Karpas-422 (cell line): ENCODE measurements at regions not wholly inside any gene's neighbourhood (a gene's known extent, or its start where the extent isn't known, plus 50 kb on each side); places are given as distances from the start of the nearest gene placed in this dataset.

Experiments
- DNase-seq: peaks from one replicate; pipeline ENCODE4 v3.0.0-alpha.2; 2015
- H2AFZ ChIP-seq: fragments of 200-600 bp; sonication (generic); 2 replicates; pipeline ENCODE4 v1.6.1; 2014; ENCODE audit warnings: antibody characterized with exemption, low read length, mixed read lengths
- H3K27ac ChIP-seq: fragments of 200-600 bp; sonication (generic); 2 replicates; pipeline ENCODE4 v1.5.1; 2014; ENCODE audit warnings: mild to moderate bottlenecking, low read length, moderate library complexity
- H3K27me3 ChIP-seq: fragments of 200-600 bp; sonication (generic); 2 replicates; pipeline ENCODE4 v1.6.1; 2014; ENCODE audit warnings: low read length, mixed read lengths
- H3K36me3 ChIP-seq: fragments of 200-600 bp; sonication (generic); 2 replicates; pipeline ENCODE4 v1.6.1; 2014; ENCODE audit warnings: low read length, mixed read lengths; ENCODE audit not compliant: insufficient read depth
- H3K4me1 ChIP-seq: fragments of 200-600 bp; sonication (generic); 2 replicates; pipeline ENCODE4 v1.6.1; 2014; ENCODE audit warnings: mild to moderate bottlenecking, low read length, mixed read lengths
- H3K4me2 ChIP-seq: fragments of 200-600 bp; sonication (generic); 2 replicates; pipeline ENCODE4 v1.6.1; 2014; ENCODE audit warnings: low read length, low read depth, mild to moderate bottlenecking; ENCODE audit not compliant: poor library complexity, severe bottlenecking
- H3K4me3 ChIP-seq: fragments of 200-600 bp; sonication (generic); 2 replicates; pipeline ENCODE4 v1.5.1; 2014; ENCODE audit warnings: mild to moderate bottlenecking, antibody characterized with exemption, low read length, mixed read lengths
- H3K79me2 ChIP-seq: fragments of 200-600 bp; sonication (generic); 2 replicates; pipeline ENCODE4 v1.6.1; 2014; ENCODE audit warnings: mild to moderate bottlenecking, low read length, mixed read lengths
- H3K9ac ChIP-seq: fragments of 200-600 bp; sonication (generic); 2 replicates; pipeline ENCODE4 v1.6.0; 2014; ENCODE audit warnings: low read length
- H3K9me2 ChIP-seq: fragments of 200-600 bp; sonication (generic), shearing (Covaris generic); replicated peaks from 2 replicates; pipeline ENCODE4 v1.6.0; 2014; ENCODE audit warnings: mild to moderate bottlenecking, low read length, moderate library complexity; ENCODE audit not compliant: insufficient read depth
- H3K9me3 ChIP-seq: fragments of 300-700, 200-600 bp; sonication (generic); 2 replicates; pipeline ENCODE4 v1.6.1; 2014; ENCODE audit warnings: low read length, mixed read lengths
- H4K20me1 ChIP-seq: fragments of 200-600 bp; sonication (generic); 2 replicates; pipeline ENCODE4 v1.6.1; 2014; ENCODE audit warnings: mild to moderate bottlenecking, antibody characterized with exemption, low read length, low read depth; ENCODE audit not compliant: insufficient read depth

DNA sequence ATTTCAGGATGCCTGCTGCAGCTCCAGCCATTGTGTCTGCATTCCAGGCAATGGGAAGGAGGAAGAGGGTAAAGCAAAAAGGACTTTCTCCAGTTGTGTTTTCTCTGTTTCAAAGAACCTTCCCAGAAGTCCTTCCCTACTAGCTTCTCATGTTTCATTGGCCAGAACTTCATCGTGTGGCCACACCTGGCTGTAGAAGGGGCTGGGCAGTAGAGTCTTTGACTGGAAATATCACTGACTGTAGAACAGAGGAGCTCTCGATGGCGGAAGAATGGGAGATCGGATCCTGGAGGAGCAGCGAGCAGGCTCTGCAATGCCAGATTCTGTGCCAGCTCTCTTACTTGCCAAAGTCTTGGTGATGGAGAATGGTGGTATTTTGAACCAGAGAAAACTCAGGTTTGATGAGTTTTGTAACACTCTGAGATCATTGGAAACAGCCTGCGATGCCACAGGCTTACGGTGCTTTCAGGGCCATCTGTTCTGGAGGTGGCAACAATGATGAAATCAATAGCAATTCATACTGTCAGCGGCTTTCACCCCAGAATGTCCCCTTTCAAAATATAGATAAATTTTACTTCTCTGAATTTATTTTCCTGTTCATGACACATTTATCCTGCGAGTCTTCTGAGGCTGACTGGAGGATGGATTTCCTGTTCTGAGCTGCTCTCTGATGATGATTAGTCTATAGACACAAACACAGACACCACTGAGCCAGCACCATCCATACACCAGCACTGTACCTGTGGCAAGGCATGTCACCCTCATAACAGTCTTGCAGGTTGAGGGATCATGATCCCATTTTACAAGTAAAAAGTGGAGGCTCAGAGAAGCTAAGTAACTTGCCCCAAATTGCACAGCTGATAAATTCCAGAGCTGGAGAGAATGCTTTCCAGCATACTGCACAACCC is 204.2 kb downstream of the EMX2 start:
- Histone ChIP-seq H3K9me3 (no peaks in the 10 kb centered on the region), H3K36me3 (no peaks in the 10 kb centered on the region), H3K9ac (no peak overlapping the region), H3K4me2 (no peak overlapping the region), H3K27ac (no peak overlapping the region), H3K79me2 (no peaks in the 10 kb centered on the region), H3K4me3 (no peak overlapping the region), H3K9me2 (no peaks in the 10 kb centered on the region), H4K20me1 (no peaks in the 10 kb centered on the region), H3K27me3 (no peaks in the 10 kb centered on the region), H2AFZ (no peak overlapping the region), H3K4me1 (no peaks in the 10 kb centered on the region)
- DNase-seq, result no peak

DNA sequence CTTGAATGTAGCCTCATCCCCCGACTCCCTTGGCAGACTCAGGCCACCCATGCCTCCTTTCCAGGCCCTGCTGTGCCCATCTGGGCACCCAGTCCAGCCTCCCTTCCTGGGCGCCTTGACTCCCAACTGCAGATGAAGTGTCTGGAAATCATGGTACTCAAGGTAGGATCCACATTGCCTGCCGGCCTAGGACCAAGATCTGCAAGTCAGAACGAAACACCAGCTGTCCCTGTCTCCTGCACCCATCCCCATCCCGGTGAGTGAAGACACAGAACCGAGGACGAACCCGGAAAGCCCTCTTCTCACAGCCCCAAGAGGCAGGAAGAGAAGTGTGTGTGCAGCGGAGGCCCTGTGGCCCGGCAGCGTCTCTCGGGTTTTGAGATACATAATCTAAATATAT is 205.1 kb downstream of the EMX2 start:
- Histone ChIP-seq H3K9ac (no peak overlapping the region), H3K4me3 (no peak overlapping the region), H3K4me1 (no peaks in the 10 kb centered on the region), H3K36me3 (no peaks in the 10 kb centered on the region), H3K27ac (no peak overlapping the region), H3K79me2 (no peaks in the 10 kb centered on the region), H3K9me3 (no peaks in the 10 kb centered on the region), H3K9me2 (no peaks in the 10 kb centered on the region), H3K27me3 (no peaks in the 10 kb centered on the region), H4K20me1 (no peaks in the 10 kb centered on the region), H2AFZ (no peak overlapping the region), H3K4me2 (no peak overlapping the region)
- DNase-seq, result no peak

GRCh38 chr10:117748058-117748457 is 205.5 kb downstream of the EMX2 start:
- no peak overlapping the region for H3K4me3 ChIP-seq
- no peak overlapping the region for H3K27ac ChIP-seq
- H3K9me3 ChIP-seq, result no peaks in the 10 kb centered on the region
- H3K36me3 ChIP-seq, result no peaks in the 10 kb centered on the region
- H3K9me2 ChIP-seq, result no peaks in the 10 kb centered on the region
- no peaks in the 10 kb centered on the region for H3K27me3 ChIP-seq
- H3K4me1 ChIP-seq, result no peaks in the 10 kb centered on the region
- H3K4me2 ChIP-seq, result no peak overlapping the region
- H3K9ac ChIP-seq, result no peak overlapping the region
- H2AFZ ChIP-seq, result no peak overlapping the region
- no peaks in the 10 kb centered on the region for H3K79me2 ChIP-seq
- H4K20me1 ChIP-seq, result no peaks in the 10 kb centered on the region
- DNase-seq, result no peak

DNA sequence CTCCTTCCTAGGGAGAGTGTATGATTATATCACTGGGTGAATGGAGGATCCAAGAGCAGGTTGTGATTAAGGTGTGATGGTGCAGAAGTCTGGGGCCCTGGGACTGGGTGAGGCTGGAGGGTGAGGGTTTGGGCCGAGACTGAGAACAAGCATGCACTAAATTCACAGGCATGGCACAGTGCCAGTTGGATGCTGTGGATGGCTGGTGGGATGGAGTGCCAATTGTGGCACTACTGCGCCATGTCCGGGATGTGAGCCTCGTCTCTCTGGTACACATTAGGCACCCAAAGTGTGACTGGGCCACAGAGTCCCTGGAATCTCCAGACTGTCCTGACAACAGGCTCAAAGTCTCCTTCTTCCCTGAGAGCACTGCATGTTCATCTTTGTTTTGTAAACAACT is 208.1 kb downstream of the EMX2 start:
- Histone ChIP-seq H3K4me1 (peaks cover 4% of the 10 kb centered on the region; the same call in 1 of the 2 replicates), H2AFZ (no peak overlapping the region), H4K20me1 (no peaks in the 10 kb centered on the region), H3K36me3 (no peaks in the 10 kb centered on the region), H3K9ac (no peak overlapping the region), H3K27ac (no peak overlapping the region), H3K4me2 (no peak overlapping the region), H3K9me2 (no peaks in the 10 kb centered on the region), H3K79me2 (no peaks in the 10 kb centered on the region), H3K9me3 (no peaks in the 10 kb centered on the region), H3K4me3 (no peak overlapping the region), H3K27me3 (no peaks in the 10 kb centered on the region)
- no peak for DNase-seq

- Histone ChIP-seq H3K4me1 (peaks cover 4% of the 10 kb centered on the region; the same call in 1 of the 2 replicates), H3K4me2 (no peak overlapping the region), H3K27ac (no peak overlapping the region), H3K9ac (no peak overlapping the region), H3K27me3 (no peaks in the 10 kb centered on the region), H3K9me3 (no peaks in the 10 kb centered on the region), H3K36me3 (no peaks in the 10 kb centered on the region), H3K4me3 (no peak overlapping the region), H2AFZ (no peak overlapping the region), H4K20me1 (no peaks in the 10 kb centered on the region), H3K9me2 (no peaks in the 10 kb centered on the region), H3K79me2 (no peaks in the 10 kb centered on the region)
- DNase-seq, result no peak
These were observed 208.7 kb downstream of the EMX2 start for GRCh38 chr10:117751259-117751658.

DNA sequence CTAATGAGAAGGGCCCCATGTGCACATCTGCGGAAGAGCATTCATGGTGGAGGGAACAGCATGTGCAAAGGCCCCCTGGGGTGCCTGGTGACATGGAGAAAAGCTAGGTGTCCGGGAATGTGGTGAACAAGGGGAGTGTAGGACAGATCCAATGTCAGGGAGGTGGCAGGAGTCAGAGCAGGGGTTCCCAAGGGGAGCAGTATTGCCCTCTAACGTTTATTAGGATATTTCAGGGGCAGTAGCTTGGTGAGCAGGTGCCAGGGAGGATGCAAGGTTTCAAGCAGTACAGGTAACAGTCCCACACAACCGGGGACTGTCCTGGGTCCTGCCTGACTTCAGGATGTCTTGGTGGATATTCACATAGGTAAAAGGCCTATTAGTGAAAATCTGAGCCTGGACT is 209.6 kb downstream of the EMX2 start:
- Histone ChIP-seq H3K36me3 (no peaks in the 10 kb centered on the region), H3K27me3 (no peaks in the 10 kb centered on the region), H3K9me2 (no peaks in the 10 kb centered on the region), H3K9me3 (no peaks in the 10 kb centered on the region), H3K9ac (no peak overlapping the region), H3K4me2 (no peak overlapping the region), H3K79me2 (no peaks in the 10 kb centered on the region), H2AFZ (no peak overlapping the region), H3K4me1 (peaks cover 4% of the 10 kb centered on the region; the same call in 1 of the 2 replicates), H4K20me1 (no peaks in the 10 kb centered on the region), H3K4me3 (no peak overlapping the region), H3K27ac (no peak overlapping the region)
- no peak for DNase-seq

- Histone ChIP-seq H3K4me3 (no peak overlapping the region), H3K27me3 (no peaks in the 10 kb centered on the region), H3K36me3 (no peaks in the 10 kb centered on the region), H3K9me2 (no peaks in the 10 kb centered on the region), H2AFZ (no peak overlapping the region), H4K20me1 (no peaks in the 10 kb centered on the region), H3K9ac (no peak overlapping the region), H3K9me3 (no peaks in the 10 kb centered on the region), H3K4me1 (peaks cover 4% of the 10 kb centered on the region; the same call in 1 of the 2 replicates), H3K79me2 (no peaks in the 10 kb centered on the region), H3K27ac (no peak overlapping the region), H3K4me2 (no peak overlapping the region)
- DNase-seq, result no peak
These were observed 212.5 kb downstream of the EMX2 start for GRCh38 chr10:117754770-117755658.

DNA sequence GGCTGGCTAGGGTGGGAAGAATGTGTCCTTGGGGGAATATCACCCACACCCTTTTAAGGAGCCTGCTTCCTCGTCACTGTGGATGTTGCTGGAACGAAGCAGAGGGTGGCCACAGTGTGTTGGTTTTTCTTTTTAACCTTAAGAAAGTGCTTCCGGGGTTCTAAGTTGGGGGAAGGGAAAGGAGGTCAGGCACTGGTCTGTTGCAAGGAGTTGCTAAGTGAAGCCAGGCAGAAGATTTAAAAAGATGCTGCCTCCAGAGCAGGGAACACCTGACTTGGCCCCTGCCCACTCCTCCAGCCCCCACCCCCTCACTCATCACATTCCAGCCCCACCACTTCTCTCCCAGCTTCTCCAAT is 213.1 kb downstream of the EMX2 start:
- no peak overlapping the region for H3K4me3 ChIP-seq
- H3K27ac ChIP-seq, result no peak overlapping the region
- DNase-seq, result no peak
- no peak overlapping the region for H3K9ac ChIP-seq
- H3K9me2 ChIP-seq, result no peaks in the 10 kb centered on the region
- peaks cover 4% of the 10 kb centered on the region; the same call in 1 of the 2 replicates for H3K4me1 ChIP-seq
- H3K36me3 ChIP-seq, result no peaks in the 10 kb centered on the region
- H2AFZ ChIP-seq, result no peak overlapping the region
- no peaks in the 10 kb centered on the region for H3K9me3 ChIP-seq
- H3K4me2 ChIP-seq, result no peak overlapping the region
- H4K20me1 ChIP-seq, result no peaks in the 10 kb centered on the region
- no peaks in the 10 kb centered on the region for H3K79me2 ChIP-seq
- no peaks in the 10 kb centered on the region for H3K27me3 ChIP-seq
